Esophagus squamous epithelium (tissue), 5 donors: ENCODE measurements at regions not wholly inside any gene's neighbourhood (a gene's known extent, or its start where the extent isn't known, plus 50 kb on each side); places are given as distances from the start of the nearest gene placed in this dataset.

Experiments
- DNase-seq: peaks from one replicate; lab custom pipeline; 2025; lab: John Stamatoyannopoulos, UW
- H3K27ac ChIP-seq, 4 donors: fragments of 200-600 bp; sonication (generic); one replicate each; pipeline ENCODE4 v1.5.1; 2016 to 2019; ENCODE audit warnings: mild to moderate bottlenecking in 1 of 4
- H3K27me3 ChIP-seq, 4 donors: fragments of 200-600 bp; sonication (generic); 1 replicate in 3 of 4; 2 replicates in 1 of 4; pipeline versions ENCODE4 v1.5.1 to v1.6.0; 2017 to 2021; ENCODE audit warnings: antibody characterized with exemption in 1 of 4
- H3K36me3 ChIP-seq, 3 donors: fragments of 200-600 bp; sonication (generic); one replicate each; pipeline ENCODE4 v1.5.1; 2016 to 2019
- H3K4me1 ChIP-seq, 3 donors: fragments of 200-600 bp; sonication (generic); one replicate each; pipeline ENCODE4 v1.5.1; 2017 to 2019
- H3K4me3 ChIP-seq, 4 donors: fragments of 200-600 bp; sonication (generic); 1 replicate in 3 of 4; 2 replicates in 1 of 4; pipeline ENCODE4 v1.5.1; 2016 to 2019; ENCODE audit warnings: mild to moderate bottlenecking in 2 of 4, moderate library complexity in 1 of 4
- H3K9me3 ChIP-seq, 3 donors: fragments of 200-600 bp; sonication (generic); one replicate each; pipeline ENCODE4 v1.5.1; 2016 to 2019
- CTCF ChIP-seq, 6 experiments: fragments of 450-650 bp in 4 of 6; fragments of 200-600 bp in 2 of 6; sonication (generic) in 2 of 6; IDR thresholded peaks; one replicate each; pipeline ENCODE4 v1.5.1; 2016 to 2019; ENCODE audit warnings: antibody characterized with exemption in 6 of 6, mild to moderate bottlenecking in 4 of 6, moderate library complexity in 4 of 6
- POLR2A ChIP-seq, 4 donors: fragments of 450-650 bp; IDR thresholded peaks; one replicate each; pipeline ENCODE4 v1.6.1; 2017; ENCODE audit warnings: antibody characterized with exemption in 4 of 4, mild to moderate bottlenecking in 4 of 4, moderate library complexity in 3 of 4
- WGBS, 2 donors: methylation state at CpG; one replicate each; pipeline ENCODE4 v1.1.5; 2018; 5-methylcytosine and 5-hydroxymethylcytosine counted together
- intact Hi-C: fragments of 100-400 bp; cut with DNase I; formaldehyde crosslinking; loops from one replicate; pipeline ENCODE4 v1.15.0; 2022
- donor health status: DM: yes; HTN: yes; CAD: no.

- Histone ChIP-seq H3K9me3 (peaks cover 0 to 5% (median 0%) of the 10 kb centered on the region in 3 donors), H3K27me3 (no peaks in the 10 kb centered on the region), H3K27ac (no peak overlapping the region), H3K4me3 (no peak overlapping the region), H3K36me3 (no peaks in the 10 kb centered on the region), H3K4me1 (no peaks in the 10 kb centered on the region)
- DNase-seq: no peak
- TF ChIP-seq POLR2A (IDR thresholded peaks at IDR 0.05) (no peak), CTCF (IDR thresholded peaks at IDR 0.05) (no peak)
- intact Hi-C loops: no loop called here
- WGBS, 2 donors: 43 to 60% methylated on average over 5 to 6 of the region's 6 CpGs
These were observed 103.2 kb downstream of the TBX5 start for GRCh38 chr12:114302606-114303315.

- TF ChIP-seq POLR2A (IDR thresholded peaks at IDR 0.05): no peak
- TF ChIP-seq CTCF (IDR thresholded peaks at IDR 0.05): no peak
- H3K36me3 ChIP-seq: no peaks in the 10 kb centered on the region
- no peaks in the 10 kb centered on the region for H3K4me1 ChIP-seq
- peaks cover 0 to 5% (median 0%) of the 10 kb centered on the region in 3 donors for H3K9me3 ChIP-seq
- DNase-seq: no peak
- 11 to 13% methylated on average over 8 of the region's 8 CpGs for WGBS, 2 donors
- H3K27ac ChIP-seq: no peak overlapping the region
- intact Hi-C loops: no loop called here
- H3K4me3 ChIP-seq: no peak overlapping the region
- no peaks in the 10 kb centered on the region for H3K27me3 ChIP-seq
These were observed 103.8 kb downstream of the TBX5 start for GRCh38 chr12:114302117-114302516.

GRCh38 chr12:114294303-114294685, 111.7 kb downstream of the TBX5 start:
- no peak overlapping the region for H3K4me3 ChIP-seq
- intact Hi-C loops: no loop called here
- H3K27ac ChIP-seq: no peak overlapping the region
- H3K4me1 ChIP-seq: no peaks in the 10 kb centered on the region
- H3K9me3 ChIP-seq: no peaks in the 10 kb centered on the region
- no peaks in the 10 kb centered on the region for H3K36me3 ChIP-seq
- 68 to 69% methylated on average over 3 of the region's 3 CpGs for WGBS, 2 donors
- DNase-seq: no peak
- no peaks in the 10 kb centered on the region for H3K27me3 ChIP-seq
- TF ChIP-seq CTCF (IDR thresholded peaks at IDR 0.05) (no peak), POLR2A (IDR thresholded peaks at IDR 0.05) (no peak)

GRCh38 chr12:114293571-114294302, 112.2 kb downstream of the TBX5 start:
- Histone ChIP-seq H3K27ac (no peak overlapping the region), H3K4me1 (no peaks in the 10 kb centered on the region), H3K27me3 (no peaks in the 10 kb centered on the region), H3K4me3 (no peak overlapping the region), H3K36me3 (no peaks in the 10 kb centered on the region), H3K9me3 (no peaks in the 10 kb centered on the region)
- DNase-seq: no peak
- intact Hi-C loops: no loop called here
- WGBS, 2 donors: 63 to 76% methylated on average over 2 of the region's 2 CpGs
- TF ChIP-seq POLR2A (IDR thresholded peaks at IDR 0.05): no peak
- no peak for TF ChIP-seq CTCF (IDR thresholded peaks at IDR 0.05)

- Histone ChIP-seq H3K36me3 (no peaks in the 10 kb centered on the region), H3K27ac (no peak overlapping the region), H3K27me3 (no peaks in the 10 kb centered on the region), H3K9me3 (no peaks in the 10 kb centered on the region), H3K4me1 (no peaks in the 10 kb centered on the region), H3K4me3 (no peak overlapping the region)
- intact Hi-C loops: no loop called here
- DNase-seq: no peak
- TF ChIP-seq CTCF (IDR thresholded peaks at IDR 0.05) (no peak), POLR2A (IDR thresholded peaks at IDR 0.05) (no peak)
- 54 to 66% methylated on average over 3 of the region's 3 CpGs for WGBS, 2 donors
These were observed 112.9 kb downstream of the TBX5 start for GRCh38 chr12:114293073-114293472.
